GM23248 (cell line): ENCODE measurements at regions not wholly inside any gene's neighbourhood (a gene's known extent, or its start where the extent isn't known, plus 50 kb on each side); places are given as distances from the start of the nearest gene placed in this dataset.
A peak's percentile ranks its signal among the peaks of the same experiment; 100 is the strongest.

ENCODE experiments used
- DNase-seq: peaks from one replicate; pipeline ENCODE4 v3.0.0-alpha.2; 2015
- H2AFZ ChIP-seq: fragments of 200-600 bp; sonication (generic); 2 replicates; pipeline ENCODE4 v1.6.1; 2016; ENCODE audit warnings: antibody characterized with exemption
- H3F3A ChIP-seq: fragments of 200-600 bp; sonication (generic); 2 replicates; pipeline ENCODE4 v1.6.1; 2016; ENCODE audit warnings: mild to moderate bottlenecking, antibody characterized with exemption, mixed run types; ENCODE audit not compliant: insufficient read depth
- H3K27ac ChIP-seq: fragments of 200-600 bp; sonication (generic); 2 replicates; pipeline ENCODE4 v1.5.1; 2016; ENCODE audit warnings: mild to moderate bottlenecking
- H3K27me3 ChIP-seq: fragments of 200-600 bp; sonication (generic); replicated peaks from 2 replicates; pipeline ENCODE4 v1.6.1; 2016; ENCODE audit warnings: mild to moderate bottlenecking; ENCODE audit not compliant: insufficient read depth
- H3K36me3 ChIP-seq: fragments of 200-600 bp; sonication (generic); 2 replicates; pipeline ENCODE4 v1.6.1; 2016; ENCODE audit warnings: low read depth, mild to moderate bottlenecking
- H3K4me1 ChIP-seq: fragments of 200-600 bp; sonication (generic); 2 replicates; pipeline ENCODE4 v1.6.1; 2016; ENCODE audit warnings: mild to moderate bottlenecking; ENCODE audit not compliant: insufficient read depth
- H3K4me2 ChIP-seq: fragments of 200-600 bp; sonication (generic); one replicate; pipeline ENCODE4 v1.6.1; 2016; ENCODE audit warnings: mild to moderate bottlenecking; ENCODE audit not compliant: unreplicated experiment
- H3K4me3 ChIP-seq: fragments of 200-600 bp; sonication (generic); 2 replicates; pipeline ENCODE4 v1.5.1; 2016; ENCODE audit warnings: mild to moderate bottlenecking
- H3K79me2 ChIP-seq: fragments of 200-600 bp; sonication (generic); 2 replicates; pipeline ENCODE4 v1.6.1; 2016; ENCODE audit warnings: mild to moderate bottlenecking; ENCODE audit not compliant: insufficient read depth
- H3K9ac ChIP-seq: fragments of 200-600 bp; sonication (generic); 2 replicates; pipeline ENCODE4 v1.6.1; 2016; ENCODE audit warnings: mild to moderate bottlenecking
- H3K9me2 ChIP-seq: fragments of 200-600 bp; sonication (generic); 2 replicates; pipeline ENCODE4 v1.6.1; 2016; ENCODE audit warnings: mixed run types, mild to moderate bottlenecking, moderate library complexity; ENCODE audit not compliant: insufficient read depth
- H3K9me3 ChIP-seq: fragments of 200-600 bp; sonication (generic); one replicate; pipeline ENCODE4 v1.6.1; 2017; ENCODE audit warnings: low read depth
- H4K20me1 ChIP-seq: fragments of 200-600 bp; sonication (generic); 2 replicates; pipeline ENCODE4 v1.6.0; 2016; ENCODE audit not compliant: insufficient read depth
- EZH2 ChIP-seq: fragments of 200-600 bp; sonication (generic); IDR thresholded peaks from 2 replicates; pipeline ENCODE4 v1.6.1; 2018; ENCODE audit warnings: antibody characterized with exemption, mild to moderate bottlenecking; ENCODE audit not compliant: insufficient read depth, poor library complexity, severe bottlenecking
- EZH2phosphoT487 ChIP-seq: fragments of 200-600 bp; sonication (generic); IDR thresholded peaks from 2 replicates; pipeline ENCODE4 v1.6.1; 2018; ENCODE audit warnings: antibody characterized with exemption, moderate library complexity, mild to moderate bottlenecking, low read depth; ENCODE audit not compliant: insufficient read depth
- WGBS, 2 experiments: methylation state at CpG; one replicate each; pipeline ENCODE4 v1.1.6; 2015 to 2017; ENCODE audit warnings: low lambda C conversion rate in 2 of 2, low coverage in 1 of 2; ENCODE audit errors: missing lambda C conversion rate in 2 of 2; 5-methylcytosine and 5-hydroxymethylcytosine counted together
- in situ Hi-C: fragments of 300-500 bp; cut with MboI; formaldehyde crosslinking; loops from 2 replicates; pipeline ENCODE4 v1.15.0; 2020

GRCh38 chr1:214715126-214715525 lies 112.1 kb downstream of the CENPF start:
- H3K79me2 ChIP-seq: no peaks in the 10 kb centered on the region
- H3F3A ChIP-seq: peaks cover 11% of the 10 kb centered on the region; the same call in 1 of the 2 replicates
- H3K27ac ChIP-seq: no peak overlapping the region
- no peaks in the 10 kb centered on the region for H3K9me2 ChIP-seq
- no peak overlapping the region for H3K4me2 ChIP-seq
- in situ Hi-C loops: no loop called here
- no peak overlapping the region for H3K4me3 ChIP-seq
- WGBS, 2 experiments: 82 to 88% methylated on average over 4 of the region's 4 CpGs
- H3K9me3 ChIP-seq: no peaks in the 10 kb centered on the region
- H2AFZ ChIP-seq: no peak overlapping the region
- H3K9ac ChIP-seq: no peak overlapping the region
- no peak for DNase-seq
- H3K27me3 ChIP-seq: no peaks in the 10 kb centered on the region
- H3K4me1 ChIP-seq: peaks cover 8% of the 10 kb centered on the region; the same call in 1 of the 2 replicates
- H4K20me1 ChIP-seq: no peaks in the 10 kb centered on the region
- TF ChIP-seq EZH2phosphoT487 (no peak), EZH2 (no peak)
- no peaks in the 10 kb centered on the region for H3K36me3 ChIP-seq

- no peaks in the 10 kb centered on the region for H3K36me3 ChIP-seq
These were observed 114.4 kb downstream of the CENPF start for GRCh38 chr1:214717351-214717750.

GRCh38 chr1:214718724-214719123 lies 115.7 kb downstream of the CENPF start:
- TF ChIP-seq EZH2phosphoT487 (no peak), EZH2 (no peak)

More at GRCh38 chr1:214717351-214717750, 114.4 kb downstream of the CENPF start:
- no peak overlapping the region for H3K27ac ChIP-seq
- in situ Hi-C loops: no loop called here
- no peak overlapping the region for H3K4me2 ChIP-seq
- no peaks in the 10 kb centered on the region for H3K27me3 ChIP-seq
- no peak overlapping the region for H2AFZ ChIP-seq
- H4K20me1 ChIP-seq: no peaks in the 10 kb centered on the region
- H3K4me3 ChIP-seq: no peak overlapping the region
- H3K79me2 ChIP-seq: no peaks in the 10 kb centered on the region
- WGBS, 2 experiments: 89 to 94% methylated on average over 7 of the region's 7 CpGs
- no peaks in the 10 kb centered on the region for H3K9me3 ChIP-seq
- peaks cover 11% of the 10 kb centered on the region; the same call in 1 of the 2 replicates for H3F3A ChIP-seq
- DNase-seq: no peak
- TF ChIP-seq EZH2phosphoT487 (no peak), EZH2 (no peak)
- no peaks in the 10 kb centered on the region for H3K9me2 ChIP-seq
- peaks cover 12% of the 10 kb centered on the region for H3K4me1 ChIP-seq
- no peak overlapping the region for H3K9ac ChIP-seq

GRCh38 chr1:214719207-214719606 lies 116.2 kb downstream of the CENPF start:
- no peak for DNase-seq
- in situ Hi-C loops: no loop called here
- WGBS, 2 experiments: 76 to 78% methylated on average over 4 of the region's 4 CpGs

More at GRCh38 chr1:214718724-214719123, 115.7 kb downstream of the CENPF start:
- Histone ChIP-seq H3K36me3 (no peaks in the 10 kb centered on the region), H3K27ac (no peak overlapping the region), H3K27me3 (no peaks in the 10 kb centered on the region), H3K9ac (no peak overlapping the region), H2AFZ (no peak overlapping the region), H3K4me1 (peaks cover 12% of the 10 kb centered on the region), H3K79me2 (no peaks in the 10 kb centered on the region), H3K4me3 (no peak overlapping the region), H3F3A (peaks cover 11% of the 10 kb centered on the region; the same call in 1 of the 2 replicates), H3K9me2 (no peaks in the 10 kb centered on the region), H3K9me3 (no peaks in the 10 kb centered on the region), H4K20me1 (no peaks in the 10 kb centered on the region), H3K4me2 (no peak overlapping the region)
- DNase-seq: peak; percentile 18
- in situ Hi-C loops: no loop called here

GRCh38 chr1:214720561-214720960 lies 117.6 kb downstream of the CENPF start:
- Histone ChIP-seq H2AFZ (no peak overlapping the region), H3K9me2 (no peaks in the 10 kb centered on the region), H3K79me2 (no peaks in the 10 kb centered on the region), H3K36me3 (no peaks in the 10 kb centered on the region), H3K9ac (no peak overlapping the region), H4K20me1 (no peaks in the 10 kb centered on the region), H3F3A (peaks cover 11% of the 10 kb centered on the region; the same call in 1 of the 2 replicates), H3K4me3 (no peak overlapping the region), H3K4me2 (no peak overlapping the region), H3K4me1 (peaks cover 12% of the 10 kb centered on the region), H3K27ac (no peak overlapping the region), H3K27me3 (no peaks in the 10 kb centered on the region), H3K9me3 (no peaks in the 10 kb centered on the region)
- no peak for TF ChIP-seq EZH2
- TF ChIP-seq EZH2phosphoT487: no peak
- in situ Hi-C loops: no loop called here
- DNase-seq: peak; percentile 57
- WGBS, 2 experiments: 17 to 21% methylated on average over 1 of the region's 1 CpG

More at GRCh38 chr1:214719207-214719606, 116.2 kb downstream of the CENPF start:
- Histone ChIP-seq H3K79me2 (no peaks in the 10 kb centered on the region), H2AFZ (no peak overlapping the region), H3K9me2 (no peaks in the 10 kb centered on the region), H3F3A (peaks cover 11% of the 10 kb centered on the region; the same call in 1 of the 2 replicates), H3K9ac (no peak overlapping the region), H3K4me1 (peaks cover 12% of the 10 kb centered on the region), H3K27ac (no peak overlapping the region), H3K27me3 (no peaks in the 10 kb centered on the region), H3K36me3 (no peaks in the 10 kb centered on the region), H4K20me1 (no peaks in the 10 kb centered on the region), H3K4me3 (no peak overlapping the region), H3K4me2 (no peak overlapping the region), H3K9me3 (no peaks in the 10 kb centered on the region)
- TF ChIP-seq EZH2phosphoT487: no peak
